Naive thymus-derived CD4-positive, alpha-beta T cell (primary cell): ENCODE measurements at regions not wholly inside any gene's neighbourhood (a gene's known extent, or its start where the extent isn't known, plus 50 kb on each side); places are given as distances from the start of the nearest gene placed in this dataset.

ENCODE experiments used
- ATAC-seq: fragments of 150-1000 bp; cut with Tn5 transposase; 2 replicates; pipeline ENCODE4 v1.10.0; 2021; ENCODE audit warnings: mild to moderate bottlenecking, moderate library complexity
- CTCF ChIA-PET: fragments of 350-600 bp; sonication (Branson Sonifier 250); formaldehyde crosslinking; loops from one replicate; lab custom pipeline; 2021; ENCODE audit warnings: antibody characterized with exemption; lab: Charles Lee
- POLR2A ChIA-PET: fragments of 350-600 bp; sonication (Branson Sonifier 250); formaldehyde crosslinking; loops from one replicate; lab custom pipeline; 2021; ENCODE audit warnings: antibody characterized with exemption, inconsistent platforms; lab: Charles Lee
- DNase-seq, 9 donors: peaks; one replicate each; pipeline versions ENCODE4 v3.0.0 to v3.0.0-alpha.2; 2020 to 2022; ENCODE audit warnings: mixed read lengths in 1 of 9
- H3K27ac ChIP-seq: one replicate; pipeline ENCODE4 v1.7.0; 2013; ENCODE audit warnings: mild to moderate bottlenecking, low read depth, low read length, moderate library complexity
- H3K27me3 ChIP-seq, 2 donors: one replicate each; pipeline ENCODE4 v1.7.0; 2013; ENCODE audit warnings: low read length in 2 of 2, mild to moderate bottlenecking in 2 of 2, moderate library complexity in 2 of 2; ENCODE audit not compliant: control insufficient read depth in 2 of 2, insufficient read depth in 2 of 2
- H3K36me3 ChIP-seq, 3 experiments: 1 replicate in 2 of 3; 2 replicates in 1 of 3; pipeline ENCODE4 v1.7.0; 2013; ENCODE audit warnings: low read length in 3 of 3, mild to moderate bottlenecking in 3 of 3, moderate library complexity in 1 of 3; ENCODE audit not compliant: insufficient read depth in 3 of 3, control insufficient read depth in 2 of 3
- H3K4me1 ChIP-seq, 2 donors: one replicate each; pipeline ENCODE4 v1.7.0; 2013; ENCODE audit warnings: low read length in 2 of 2, mild to moderate bottlenecking in 2 of 2, moderate library complexity in 1 of 2; ENCODE audit not compliant: control insufficient read depth in 2 of 2, insufficient read depth in 2 of 2
- H3K4me3 ChIP-seq: 2 replicates; pipeline ENCODE4 v1.7.0; 2013; ENCODE audit warnings: mild to moderate bottlenecking, low read length
- H3K9me3 ChIP-seq, 3 experiments: 1 replicate in 2 of 3; 2 replicates in 1 of 3; pipeline ENCODE4 v1.7.0; 2013; ENCODE audit warnings: low read length in 3 of 3; ENCODE audit not compliant: control insufficient read depth in 2 of 3
- H3K27ac Mint-ChIP-seq, 9 donors: one replicate each; pipeline ENCODE4 v1.8.0; 2020 to 2022; ENCODE audit warnings: mixed read lengths in 9 of 9, mild to moderate bottlenecking in 8 of 9, moderate library complexity in 5 of 9, inconsistent platforms in 2 of 9
- H3K27me3 Mint-ChIP-seq, 5 donors: one replicate each; pipeline ENCODE4 v1.8.0; 2021 to 2022; ENCODE audit warnings: mixed read lengths in 5 of 5, mild to moderate bottlenecking in 1 of 5
- H3K36me3 Mint-ChIP-seq, 5 donors: one replicate each; pipeline ENCODE4 v1.8.0; 2020 to 2022; ENCODE audit warnings: mixed read lengths in 5 of 5, mild to moderate bottlenecking in 3 of 5, inconsistent platforms in 1 of 5
- H3K4me1 Mint-ChIP-seq, 7 donors: one replicate each; pipeline ENCODE4 v1.8.0; 2020 to 2022; ENCODE audit warnings: mixed read lengths in 7 of 7, mild to moderate bottlenecking in 3 of 7, inconsistent platforms in 1 of 7
- H3K4me3 Mint-ChIP-seq, 10 donors: one replicate each; pipeline ENCODE4 v1.8.0; 2020 to 2022; ENCODE audit warnings: mild to moderate bottlenecking in 10 of 10, mixed read lengths in 10 of 10, moderate library complexity in 6 of 10, inconsistent platforms in 2 of 10
- H3K9me3 Mint-ChIP-seq, 11 donors: one replicate each; pipeline ENCODE4 v1.8.0; 2020 to 2022; ENCODE audit warnings: mixed read lengths in 11 of 11, mild to moderate bottlenecking in 4 of 11, inconsistent platforms in 1 of 11, moderate library complexity in 1 of 11
- intact Hi-C, 2 donors: fragments of 100-400 bp; cut with micrococcal nuclease; formaldehyde crosslinking; loops; one replicate each; pipeline ENCODE4 v1.15.1; 2023

- no peaks in the 10 kb centered on the region for H3K36me3 Mint-ChIP-seq
- no peaks in the 10 kb centered on the region for H3K4me1 Mint-ChIP-seq
- ATAC-seq, result no peak
- Histone ChIP-seq H3K27me3 (no peaks in the 10 kb centered on the region), H3K27ac (no peak overlapping the region), H3K4me1 (no peaks in the 10 kb centered on the region), H3K9me3 (no peaks in the 10 kb centered on the region), H3K36me3 (no peaks in the 10 kb centered on the region), H3K4me3 (no peak overlapping the region)
- peaks cover 0 to 6% (median 0%) of the 10 kb centered on the region in 11 donors for H3K9me3 Mint-ChIP-seq
- intact Hi-C loops, result no loop called here
- H3K4me3 Mint-ChIP-seq, result no peak overlapping the region
- POLR2A ChIA-PET, result no interaction called here
- H3K27me3 Mint-ChIP-seq, result peaks cover 0 to 7% (median 4%) of the 10 kb centered on the region in 5 donors
- CTCF ChIA-PET, result no interaction called here
- H3K27ac Mint-ChIP-seq, result no peak overlapping the region
- no peak for DNase-seq
Measured at GRCh38 chr5:98259595-98259994, 513.9 kb upstream of the RGMB start.

GRCh38 chr5:98263084-98263483 lies 510.4 kb upstream of the RGMB start:
- Mint-ChIP-seq H3K27ac (no peak overlapping the region), H3K9me3 (peaks cover 0 to 6% (median 0%) of the 10 kb centered on the region in 11 donors), H3K36me3 (no peaks in the 10 kb centered on the region), H3K4me1 (no peaks in the 10 kb centered on the region), H3K27me3 (peaks cover 0 to 7% (median 4%) of the 10 kb centered on the region in 5 donors), H3K4me3 (no peak overlapping the region)
- no peaks in the 10 kb centered on the region for H3K27me3 ChIP-seq
- ChIA-PET CTCF (no interaction called here), POLR2A (no interaction called here)
- no peaks in the 10 kb centered on the region for H3K36me3 ChIP-seq
- H3K27ac ChIP-seq, result no peak overlapping the region
- intact Hi-C loops, result no loop called here
- H3K4me1 ChIP-seq, result no peaks in the 10 kb centered on the region
- no peak for ATAC-seq
- H3K9me3 ChIP-seq, result no peaks in the 10 kb centered on the region
- DNase-seq, result no peak
- H3K4me3 ChIP-seq, result no peak overlapping the region

- POLR2A ChIA-PET, result no interaction called here
- no peaks in the 10 kb centered on the region for H3K36me3 ChIP-seq
- no peaks in the 10 kb centered on the region for H3K4me1 ChIP-seq
- intact Hi-C loops, result no loop called here
- H3K27ac ChIP-seq, result no peak overlapping the region
- Mint-ChIP-seq H3K36me3 (no peaks in the 10 kb centered on the region), H3K9me3 (peaks cover 0 to 17% (median 2%) of the 10 kb centered on the region in 11 donors), H3K27ac (no peak overlapping the region), H3K4me3 (no peak overlapping the region), H3K4me1 (no peaks in the 10 kb centered on the region), H3K27me3 (no peaks in the 10 kb centered on the region)
- H3K9me3 ChIP-seq, result no peaks in the 10 kb centered on the region
- DNase-seq (no peak), ATAC-seq (no peak)
- no peaks in the 10 kb centered on the region for H3K27me3 ChIP-seq
- no peak overlapping the region for H3K4me3 ChIP-seq
- CTCF ChIA-PET, result no interaction called here
Measured at GRCh38 chr5:98268162-98268860, 505.2 kb upstream of the RGMB start.

GRCh38 chr5:98275980-98276379 lies 497.5 kb upstream of the RGMB start:
- Histone ChIP-seq H3K4me3 (no peak overlapping the region), H3K4me1 (no peaks in the 10 kb centered on the region), H3K27ac (no peak overlapping the region), H3K9me3 (no peaks in the 10 kb centered on the region), H3K27me3 (no peaks in the 10 kb centered on the region), H3K36me3 (no peaks in the 10 kb centered on the region)
- no peak overlapping the region for H3K4me3 Mint-ChIP-seq
- no peak for ATAC-seq
- H3K9me3 Mint-ChIP-seq, result peaks cover 0 to 2% (median 0%) of the 10 kb centered on the region in 11 donors
- ChIA-PET POLR2A (no interaction called here), CTCF (no interaction called here)
- peaks cover 0 to 4% (median 0%) of the 10 kb centered on the region in 5 donors for H3K27me3 Mint-ChIP-seq
- intact Hi-C loops, result no loop called here
- H3K36me3 Mint-ChIP-seq, result no peaks in the 10 kb centered on the region
- no peaks in the 10 kb centered on the region for H3K4me1 Mint-ChIP-seq
- H3K27ac Mint-ChIP-seq, result no peak overlapping the region
- no peak for DNase-seq

- no peaks in the 10 kb centered on the region for H3K27me3 ChIP-seq
- Mint-ChIP-seq H3K4me1 (no peaks in the 10 kb centered on the region), H3K27ac (no peak overlapping the region), H3K36me3 (no peaks in the 10 kb centered on the region), H3K4me3 (no peak overlapping the region), H3K27me3 (peaks cover 0 to 4% (median 0%) of the 10 kb centered on the region in 5 donors), H3K9me3 (no peaks in the 10 kb centered on the region)
- DNase-seq (no peak), ATAC-seq (no peak)
- no peaks in the 10 kb centered on the region for H3K9me3 ChIP-seq
- intact Hi-C loops, result no loop called here
- H3K4me1 ChIP-seq, result no peaks in the 10 kb centered on the region
- ChIA-PET CTCF (no interaction called here), POLR2A (no interaction called here)
- H3K27ac ChIP-seq, result no peak overlapping the region
- H3K4me3 ChIP-seq, result no peak overlapping the region
- no peaks in the 10 kb centered on the region for H3K36me3 ChIP-seq
Measured at GRCh38 chr5:98282521-98282920, 490.9 kb upstream of the RGMB start.

GRCh38 chr5:98292496-98292895 lies 481.0 kb upstream of the RGMB start:
- ATAC-seq, result no peak
- H3K27me3 Mint-ChIP-seq, result peaks cover 0 to 14% (median 0%) of the 10 kb centered on the region in 5 donors
- CTCF ChIA-PET, result no interaction called here

GRCh38 chr5:98296426-98296825 lies 477.0 kb upstream of the RGMB start:
- peaks cover 0 to 10% (median 5%) of the 10 kb centered on the region in 5 donors for H3K27me3 Mint-ChIP-seq
- no peaks in the 10 kb centered on the region for H3K9me3 ChIP-seq
- no peak for ATAC-seq
- peaks cover 0 to 5% (median 0%) of the 10 kb centered on the region in 11 donors for H3K9me3 Mint-ChIP-seq
- ChIA-PET CTCF (interaction anchor here (0.9 kb wide), 1 partner anchor 499 kb away, joined by 3 read pairs; no protein-coding TSS in a partner anchor), POLR2A (no interaction called here)
- intact Hi-C loops, result no loop called here
- H3K4me1 Mint-ChIP-seq, result no peaks in the 10 kb centered on the region
- no peaks in the 10 kb centered on the region for H3K36me3 Mint-ChIP-seq
- no peaks in the 10 kb centered on the region for H3K4me1 ChIP-seq
- H3K27me3 ChIP-seq, result no peaks in the 10 kb centered on the region
- no peak for DNase-seq
- no peak overlapping the region for H3K27ac ChIP-seq
- no peak overlapping the region for H3K4me3 ChIP-seq
- no peak overlapping the region for H3K27ac Mint-ChIP-seq
- no peak overlapping the region for H3K4me3 Mint-ChIP-seq
- no peaks in the 10 kb centered on the region for H3K36me3 ChIP-seq

More at GRCh38 chr5:98292496-98292895, 481.0 kb upstream of the RGMB start:
- no peaks in the 10 kb centered on the region for H3K36me3 ChIP-seq
- no peak for DNase-seq
- H3K4me3 ChIP-seq, result no peak overlapping the region
- H3K9me3 ChIP-seq, result no peaks in the 10 kb centered on the region
- POLR2A ChIA-PET, result no interaction called here
- Mint-ChIP-seq H3K4me3 (no peak overlapping the region), H3K9me3 (peaks cover 0 to 5% (median 0%) of the 10 kb centered on the region in 11 donors), H3K4me1 (no peaks in the 10 kb centered on the region), H3K27ac (no peak overlapping the region), H3K36me3 (no peaks in the 10 kb centered on the region)
- H3K27me3 ChIP-seq, result no peaks in the 10 kb centered on the region
- no peaks in the 10 kb centered on the region for H3K4me1 ChIP-seq
- H3K27ac ChIP-seq, result no peak overlapping the region
- intact Hi-C loops, result no loop called here
